GM23338 (cell line): ENCODE measurements at regions not wholly inside any gene's neighbourhood (a gene's known extent, or its start where the extent isn't known, plus 50 kb on each side); places are given as distances from the start of the nearest gene placed in this dataset.

ENCODE experiments used
- ATAC-seq: fragments of 200-7000 bp; cut with Tn5 transposase; 3 replicates; pipeline ENCODE4 v1.9.1; 2020
- DNase-seq: peaks from one replicate; pipeline ENCODE4 v3.0.0-alpha.2; 2015; ENCODE audit warnings: low spot score
- H2AFZ ChIP-seq: fragments of 200-600 bp; sonication (generic); 2 replicates; pipeline ENCODE4 v1.8.0; 2016; ENCODE audit warnings: antibody characterized with exemption, mild to moderate bottlenecking, moderate library complexity
- H3F3A ChIP-seq: fragments of 200-600 bp; sonication (generic); replicated peaks from 2 replicates; pipeline ENCODE4 v1.8.0; 2017; ENCODE audit warnings: antibody characterized with exemption, mixed run types, low read depth
- H3K27ac ChIP-seq: fragments of 200-600 bp; sonication (generic); 2 replicates; pipeline ENCODE4 v1.6.1; 2016; ENCODE audit warnings: low read depth
- H3K27me3 ChIP-seq: fragments of 200-600 bp; sonication (generic); 2 replicates; pipeline ENCODE4 v1.8.0; 2016; ENCODE audit warnings: mild to moderate bottlenecking, mixed run types, moderate library complexity; ENCODE audit not compliant: insufficient read depth
- H3K36me3 ChIP-seq: fragments of 200-600 bp; sonication (generic); 2 replicates; pipeline ENCODE4 v1.8.0; 2016; ENCODE audit warnings: mild to moderate bottlenecking; ENCODE audit not compliant: insufficient read depth
- H3K4me1 ChIP-seq: fragments of 200-600 bp; sonication (generic); 2 replicates; pipeline ENCODE4 v1.8.0; 2016; ENCODE audit warnings: mild to moderate bottlenecking, moderate library complexity; ENCODE audit not compliant: insufficient read depth
- H3K4me2 ChIP-seq: fragments of 200-600 bp; sonication (generic); 2 replicates; pipeline ENCODE4 v1.7.1; 2017; ENCODE audit warnings: mixed run types
- H3K4me3 ChIP-seq: fragments of 200-600 bp; sonication (generic); 2 replicates; pipeline ENCODE4 v1.6.1; 2016; ENCODE audit warnings: mixed run types
- H3K79me2 ChIP-seq: fragments of 200-600 bp; sonication (generic); replicated peaks from 2 replicates; pipeline ENCODE4 v1.8.0; 2017; ENCODE audit warnings: mild to moderate bottlenecking; ENCODE audit not compliant: insufficient read depth
- H3K9me2 ChIP-seq: fragments of 200-600 bp; sonication (generic); 2 replicates; pipeline ENCODE4 v1.8.0; 2017; ENCODE audit not compliant: insufficient read depth
- H4K20me1 ChIP-seq: fragments of 200-600 bp; sonication (generic); replicated peaks from 2 replicates; pipeline ENCODE4 v1.8.0; 2017; ENCODE audit warnings: mild to moderate bottlenecking; ENCODE audit not compliant: insufficient read depth
- H3K27ac Mint-ChIP-seq: 2 replicates; pipeline ENCODE4 v1.8.0; 2020; ENCODE audit warnings: inconsistent platforms, mild to moderate bottlenecking, moderate library complexity, mixed read lengths
- H3K27me3 Mint-ChIP-seq: 3 replicates; pipeline ENCODE4 v1.8.0; 2022; ENCODE audit warnings: low read depth, mild to moderate bottlenecking, moderate library complexity, mixed read lengths, inconsistent platforms; ENCODE audit not compliant: insufficient read depth, poor library complexity
- H3K36me3 Mint-ChIP-seq: 3 replicates; pipeline ENCODE4 v1.8.0; 2021; ENCODE audit warnings: low read depth, mild to moderate bottlenecking, inconsistent platforms, moderate library complexity, mixed read lengths
- H3K4me1 Mint-ChIP-seq: 3 replicates; pipeline ENCODE4 v1.8.0; 2020; ENCODE audit warnings: mild to moderate bottlenecking, inconsistent platforms, mixed read lengths
- H3K4me3 Mint-ChIP-seq: 3 replicates; pipeline ENCODE4 v1.8.0; 2021; ENCODE audit warnings: moderate library complexity, mild to moderate bottlenecking, inconsistent platforms, mixed read lengths
- H3K9me3 Mint-ChIP-seq: 3 replicates; pipeline ENCODE4 v1.8.0; 2020; ENCODE audit warnings: moderate library complexity, mild to moderate bottlenecking, inconsistent platforms, mixed read lengths
- CREB1 ChIP-seq: fragments of 250-450 bp; sonication (Bioruptor Pico); IDR thresholded peaks from 2 replicates; pipeline ENCODE4 v1.5.0; 2020; ENCODE audit warnings: low read depth, mild to moderate bottlenecking, moderate library complexity
- EZH2phosphoT487 ChIP-seq: fragments of 200-600 bp; sonication (generic); IDR thresholded peaks from one replicate; pipeline ENCODE4 v1.8.1; 2018; ENCODE audit warnings: antibody characterized with exemption; ENCODE audit not compliant: unreplicated experiment
- JUNB ChIP-seq: IDR thresholded peaks from one replicate; pipeline ENCODE4 v1.6.1; 2016; ENCODE audit warnings: antibody characterized with exemption; ENCODE audit not compliant: unreplicated experiment
- REST ChIP-seq: IDR thresholded peaks from one replicate; pipeline ENCODE4 v1.6.1; 2018; ENCODE audit warnings: antibody characterized with exemption; ENCODE audit not compliant: unreplicated experiment
- STAT1 ChIP-seq: IDR thresholded peaks from one replicate; pipeline ENCODE4 v1.6.1; 2016; ENCODE audit warnings: antibody characterized with exemption; ENCODE audit not compliant: unreplicated experiment
- ZNF114 ChIP-seq: fragments of 250-450 bp; sonication (Bioruptor Pico); IDR thresholded peaks from 2 replicates; pipeline ENCODE4 v1.5.0; 2020; ENCODE audit warnings: mild to moderate bottlenecking, moderate library complexity
- ZNF331 ChIP-seq: fragments of 250-450 bp; sonication (Bioruptor Pico); IDR thresholded peaks from 2 replicates; pipeline ENCODE4 v1.5.0; 2020; ENCODE audit warnings: low read depth, mild to moderate bottlenecking, moderate library complexity
- ZNF462 ChIP-seq: fragments of 250-450 bp; sonication (Bioruptor Pico); IDR thresholded peaks from 2 replicates; pipeline ENCODE4 v1.5.0; 2020; ENCODE audit warnings: mild to moderate bottlenecking, moderate library complexity

- H3K27me3 ChIP-seq: no peaks in the 10 kb centered on the region
- H3K36me3 ChIP-seq: no peaks in the 10 kb centered on the region
- H3K79me2 ChIP-seq: no peaks in the 10 kb centered on the region
- TF ChIP-seq STAT1 (no peak), ZNF114 (CRISPR knock-in tag) (no peak), EZH2phosphoT487 (no peak), REST (no peak), ZNF331 (CRISPR knock-in tag) (no peak)
- no peak overlapping the region for H2AFZ ChIP-seq
- no peak for ATAC-seq
- H4K20me1 ChIP-seq: no peaks in the 10 kb centered on the region
- H3K9me2 ChIP-seq: peaks cover 4% of the 10 kb centered on the region; the same call in 1 of the 2 replicates
- no peak overlapping the region for H3K4me3 Mint-ChIP-seq
- no peaks in the 10 kb centered on the region for H3F3A ChIP-seq
- DNase-seq: no peak
- no peak overlapping the region for H3K4me2 ChIP-seq
- H3K27me3 Mint-ChIP-seq: no peaks in the 10 kb centered on the region
- no peak overlapping the region for H3K27ac Mint-ChIP-seq
- H3K36me3 Mint-ChIP-seq: no peaks in the 10 kb centered on the region
- H3K4me1 ChIP-seq: no peaks in the 10 kb centered on the region
- no peaks in the 10 kb centered on the region for H3K9me3 Mint-ChIP-seq
- no peak overlapping the region for H3K27ac ChIP-seq
- no peaks in the 10 kb centered on the region for H3K4me1 Mint-ChIP-seq
- no peak overlapping the region for H3K4me3 ChIP-seq
Measured at GRCh38 chr6:48678390-48678789, 567.4 kb upstream of the PTCHD4 start.

- no peaks in the 10 kb centered on the region for H4K20me1 ChIP-seq
- no peaks in the 10 kb centered on the region for H3K4me1 ChIP-seq
- no peak for ATAC-seq
- no peak overlapping the region for H3K4me3 ChIP-seq
- Mint-ChIP-seq H3K4me1 (no peaks in the 10 kb centered on the region), H3K27ac (no peak overlapping the region), H3K36me3 (no peaks in the 10 kb centered on the region), H3K9me3 (no peaks in the 10 kb centered on the region), H3K27me3 (no peaks in the 10 kb centered on the region), H3K4me3 (no peak overlapping the region)
- no peaks in the 10 kb centered on the region for H3F3A ChIP-seq
- no peaks in the 10 kb centered on the region; the same call in none of the 2 replicates for H3K36me3 ChIP-seq
- no peak overlapping the region for H2AFZ ChIP-seq
- no peaks in the 10 kb centered on the region for H3K9me2 ChIP-seq
- no peaks in the 10 kb centered on the region for H3K79me2 ChIP-seq
- H3K4me2 ChIP-seq: no peak overlapping the region
- H3K27me3 ChIP-seq: no peaks in the 10 kb centered on the region
- no peak overlapping the region for H3K27ac ChIP-seq
- DNase-seq: no peak
- TF ChIP-seq REST (no peak), ZNF462 (CRISPR knock-in tag) (no peak), EZH2phosphoT487 (no peak), ZNF331 (CRISPR knock-in tag) (no peak), ZNF114 (CRISPR knock-in tag) (no peak), CREB1 (CRISPR knock-in tag) (no peak), JUNB (no peak)
Measured at GRCh38 chr6:48671505-48671904, 560.5 kb upstream of the PTCHD4 start.
